Keratinocyte (primary cell): ENCODE measurements at regions not wholly inside any gene's neighbourhood (a gene's known extent, or its start where the extent isn't known, plus 50 kb on each side); places are given as distances from the start of the nearest gene placed in this dataset.

Experiments used
- DNase-seq: peaks from one replicate; pipeline ENCODE4 v3.0.0-alpha.2; 2011; ENCODE audit warnings: low read depth, missing footprints, low spot score
- FAIRE-seq: peaks from 2 replicates; lab custom pipeline; 2011; peaks lifted over from hg19 to GRCh38; lab: Jason Lieb, UNC
- H2AFZ ChIP-seq: 2 replicates; pipeline ENCODE4 v1.6.0; 2012; ENCODE audit warnings: low read length, control low read depth, inconsistent platforms; ENCODE audit not compliant: control insufficient read depth
- H3K27ac ChIP-seq: 2 replicates; pipeline ENCODE4 v1.5.1; 2011; ENCODE audit warnings: low read length; ENCODE audit not compliant: control insufficient read depth, insufficient read depth
- H3K27me3 ChIP-seq: 3 replicates; pipeline ENCODE4 v1.6.0; 2011; ENCODE audit warnings: low read length; ENCODE audit not compliant: control insufficient read depth, insufficient read depth; ENCODE audit errors: extremely low read depth
- H3K36me3 ChIP-seq, 2 experiments: 2 replicates in 1 of 2; 3 replicates in 1 of 2; pipeline ENCODE4 v1.5.1; 2011; ENCODE audit warnings: low read length in 2 of 2, mild to moderate bottlenecking in 1 of 2; ENCODE audit not compliant: control insufficient read depth in 2 of 2, insufficient read depth in 2 of 2; ENCODE audit errors: extremely low read depth in 1 of 2
- H3K4me1 ChIP-seq: 3 replicates; pipeline ENCODE4 v1.5.1; 2011; ENCODE audit warnings: low read length; ENCODE audit not compliant: control insufficient read depth, insufficient read depth; ENCODE audit errors: extremely low read depth
- H3K4me2 ChIP-seq: 3 replicates; pipeline ENCODE4 v1.6.0; 2011; ENCODE audit warnings: low read depth, low read length; ENCODE audit not compliant: control insufficient read depth, insufficient read depth; ENCODE audit errors: extremely low read depth
- H3K4me3 ChIP-seq, 3 experiments: fragments of 200-600 bp in 1 of 3; sonication (generic) in 1 of 3; 2 replicates in 2 of 3; 3 replicates in 1 of 3; pipeline ENCODE4 v1.5.1; 2011 to 2016; ENCODE audit warnings: low read length in 3 of 3, mild to moderate bottlenecking in 3 of 3, control low read depth in 2 of 3, inconsistent platforms in 1 of 3, low read depth in 1 of 3, mixed read lengths in 1 of 3, mixed run types in 1 of 3, moderate library complexity in 1 of 3; ENCODE audit not compliant: control insufficient read depth in 2 of 3, insufficient read depth in 2 of 3; ENCODE audit errors: extremely low read depth in 1 of 3
- H3K79me2 ChIP-seq: 2 replicates; pipeline ENCODE4 v1.6.0; 2012; ENCODE audit warnings: low read length; ENCODE audit not compliant: control insufficient read depth, insufficient read depth
- H3K9ac ChIP-seq: 3 replicates; pipeline ENCODE4 v1.6.0; 2011; ENCODE audit warnings: low read length; ENCODE audit not compliant: control insufficient read depth, insufficient read depth; ENCODE audit errors: extremely low read depth
- H3K9me1 ChIP-seq: 3 replicates; pipeline ENCODE4 v1.6.0; 2011; ENCODE audit warnings: low read length; ENCODE audit not compliant: control insufficient read depth, insufficient read depth; ENCODE audit errors: extremely low read depth
- H3K9me3 ChIP-seq: 2 replicates; pipeline ENCODE4 v1.5.1; 2012; ENCODE audit warnings: low read depth, low read length; ENCODE audit not compliant: control insufficient read depth
- H4K20me1 ChIP-seq: 3 replicates; pipeline ENCODE4 v1.6.0; 2011; ENCODE audit warnings: low read length; ENCODE audit not compliant: control insufficient read depth, insufficient read depth; ENCODE audit errors: extremely low read depth
- CTCF ChIP-seq, 3 experiments: IDR thresholded peaks in 1 of 3; conservative IDR thresholded peaks in 1 of 3; optimal IDR thresholded peaks in 1 of 3; 2 replicates in 2 of 3; 3 replicates in 1 of 3; pipeline versions ENCODE3 to v1.5.1; 2011; ENCODE audit warnings: low read length in 3 of 3, mild to moderate bottlenecking in 3 of 3, moderate library complexity in 2 of 3, control low read depth in 1 of 3, inconsistent platforms in 1 of 3; ENCODE audit not compliant: insufficient read depth in 2 of 3; ENCODE audit errors: extremely low read depth in 1 of 3
- EZH2 ChIP-seq: IDR thresholded peaks from one replicate; pipeline ENCODE4 v1.6.1; 2012; ENCODE audit warnings: inconsistent platforms, mild to moderate bottlenecking, low read length, moderate library complexity
- dilution Hi-C: fragments of 300-500 bp; cut with MboI; formaldehyde crosslinking; loops from one replicate; pipeline ENCODE4 v1.7.0; 2020; ENCODE audit warnings: low sequenced_read_pairs; ENCODE audit not compliant: extremely low pct_ligation_motif_present

GRCh38 chr6:137750297-137750696 is 116.8 kb upstream of the TNFAIP3 start:
- Histone ChIP-seq H3K79me2 (no peaks in the 10 kb centered on the region), H3K9me3 (no peaks in the 10 kb centered on the region), H3K4me3 (no peak overlapping the region), H3K4me2 (no peak overlapping the region), H3K9me1 (no peaks in the 10 kb centered on the region), H3K27me3 (no peaks in the 10 kb centered on the region), H3K36me3 (no peaks in the 10 kb centered on the region), H3K27ac (no peak overlapping the region), H2AFZ (no peak overlapping the region), H4K20me1 (no peaks in the 10 kb centered on the region), H3K4me1 (peaks cover 3% of the 10 kb centered on the region), H3K9ac (no peak overlapping the region)
- FAIRE-seq (no peak), DNase-seq (no peak)
- dilution Hi-C loops: no loop called here
- TF ChIP-seq EZH2 (no peak), CTCF (optimal IDR thresholded peaks at IDR 0.05 in 1 of 3, IDR thresholded peaks at IDR 0.05 in 1 of 3, conservative IDR thresholded peaks at IDR 0.05 in 1 of 3; ENCODE audit: extremely low read depth in 1 of 3, insufficient read depth in 2 of 3, low read length in 3 of 3) (no peak)

GRCh38 chr6:137751768-137752560 is 115.1 kb upstream of the TNFAIP3 start:
- dilution Hi-C loops: no loop called here
- Histone ChIP-seq H3K9me3 (no peaks in the 10 kb centered on the region), H3K9ac (no peak overlapping the region), H2AFZ (no peak overlapping the region), H3K4me1 (peaks cover 3% of the 10 kb centered on the region), H3K36me3 (no peaks in the 10 kb centered on the region), H3K4me2 (no peak overlapping the region), H3K27me3 (no peaks in the 10 kb centered on the region), H3K79me2 (no peaks in the 10 kb centered on the region), H4K20me1 (no peaks in the 10 kb centered on the region), H3K4me3 (no peak overlapping the region), H3K27ac (no peak overlapping the region), H3K9me1 (no peaks in the 10 kb centered on the region)
- DNase-seq: no peak
- FAIRE-seq: no peak
- TF ChIP-seq CTCF (optimal IDR thresholded peaks at IDR 0.05 in 1 of 3, IDR thresholded peaks at IDR 0.05 in 1 of 3, conservative IDR thresholded peaks at IDR 0.05 in 1 of 3; ENCODE audit: extremely low read depth in 1 of 3, insufficient read depth in 2 of 3, low read length in 3 of 3) (no peak), EZH2 (no peak)
